Neural progenitor cell (in vitro differentiated cells): ENCODE measurements at regions not wholly inside any gene's neighbourhood (a gene's known extent, or its start where the extent isn't known, plus 50 kb on each side); places are given as distances from the start of the nearest gene placed in this dataset.

ENCODE experiments used
- DNase-seq: peaks from one replicate; pipeline ENCODE4 v3.0.0-alpha.2; 2016; ENCODE audit warnings: low spot score
- H2AFZ ChIP-seq: fragments of 200-600 bp; sonication (generic); replicated peaks from 2 replicates; pipeline ENCODE4 v1.6.1; 2016; ENCODE audit warnings: antibody characterized with exemption
- H3F3A ChIP-seq: fragments of 200-600 bp; sonication (generic); 2 replicates; pipeline ENCODE4 v1.6.1; 2016; ENCODE audit warnings: antibody characterized with exemption, low read depth
- H3K27ac ChIP-seq: fragments of 200-600 bp; sonication (generic); 2 replicates; pipeline ENCODE4 v1.5.1; 2016; ENCODE audit warnings: mild to moderate bottlenecking
- H3K27me3 ChIP-seq: fragments of 200-600 bp; sonication (generic); 2 replicates; pipeline ENCODE4 v1.6.1; 2016; ENCODE audit warnings: mild to moderate bottlenecking, moderate library complexity
- H3K36me3 ChIP-seq: fragments of 200-600 bp; sonication (generic); 2 replicates; pipeline ENCODE4 v1.5.1; 2016
- H3K4me1 ChIP-seq: fragments of 200-600 bp; sonication (generic); 2 replicates; pipeline ENCODE4 v1.6.1; 2016; ENCODE audit warnings: mixed run types
- H3K4me2 ChIP-seq: fragments of 200-600 bp; sonication (generic); 2 replicates; pipeline ENCODE4 v1.6.1; 2016
- H3K4me3 ChIP-seq: fragments of 200-600 bp; sonication (generic); 2 replicates; pipeline ENCODE4 v1.5.1; 2016
- H3K79me2 ChIP-seq: fragments of 200-600 bp; sonication (generic); 2 replicates; pipeline ENCODE4 v1.6.1; 2016; ENCODE audit warnings: low read depth
- H3K9ac ChIP-seq: fragments of 200-600 bp; sonication (generic); 2 replicates; pipeline ENCODE4 v1.6.1; 2016
- H3K9me3 ChIP-seq: fragments of 200-600 bp; sonication (generic); 2 replicates; pipeline ENCODE4 v1.5.1; 2016; ENCODE audit warnings: low read depth
- H4K20me1 ChIP-seq: fragments of 200-600 bp; sonication (generic); 2 replicates; pipeline ENCODE4 v1.6.1; 2016; ENCODE audit warnings: low read depth
- H3K27ac Mint-ChIP-seq: 3 replicates; pipeline ENCODE4 v1.8.0; 2021; ENCODE audit warnings: mixed read lengths
- H3K27me3 Mint-ChIP-seq: 2 replicates; pipeline ENCODE4 v1.8.0; 2022; ENCODE audit warnings: low read depth, mild to moderate bottlenecking, inconsistent platforms, moderate library complexity, mixed read lengths; ENCODE audit not compliant: insufficient read depth
- H3K36me3 Mint-ChIP-seq: 3 replicates; pipeline ENCODE4 v1.8.0; 2021; ENCODE audit warnings: mixed read lengths
- H3K4me1 Mint-ChIP-seq: 3 replicates; pipeline ENCODE4 v1.8.0; 2021; ENCODE audit warnings: mixed read lengths
- H3K4me3 Mint-ChIP-seq: 3 replicates; pipeline ENCODE4 v1.8.0; 2021; ENCODE audit warnings: mild to moderate bottlenecking, moderate library complexity, mixed read lengths
- H3K9me3 Mint-ChIP-seq: 3 replicates; pipeline ENCODE4 v1.8.0; 2020; ENCODE audit warnings: mixed read lengths
- EZH2 ChIP-seq: fragments of 200-600 bp; sonication (generic); IDR thresholded peaks from 2 replicates; pipeline ENCODE4 v1.6.1; 2017; ENCODE audit warnings: antibody characterized with exemption, mild to moderate bottlenecking, moderate library complexity
- EZH2phosphoT487 ChIP-seq: fragments of 200-600 bp; sonication (generic); IDR thresholded peaks from 2 replicates; pipeline ENCODE4 v1.6.1; 2017; ENCODE audit warnings: antibody characterized with exemption
- TF ChIP-seq, protein P1 (sequence below): fragments of 200-600 bp; sonication (generic); IDR thresholded peaks from 2 replicates; pipeline ENCODE4 v1.5.1; 2017; ENCODE audit warnings: antibody characterized with exemption, mild to moderate bottlenecking

DNA sequence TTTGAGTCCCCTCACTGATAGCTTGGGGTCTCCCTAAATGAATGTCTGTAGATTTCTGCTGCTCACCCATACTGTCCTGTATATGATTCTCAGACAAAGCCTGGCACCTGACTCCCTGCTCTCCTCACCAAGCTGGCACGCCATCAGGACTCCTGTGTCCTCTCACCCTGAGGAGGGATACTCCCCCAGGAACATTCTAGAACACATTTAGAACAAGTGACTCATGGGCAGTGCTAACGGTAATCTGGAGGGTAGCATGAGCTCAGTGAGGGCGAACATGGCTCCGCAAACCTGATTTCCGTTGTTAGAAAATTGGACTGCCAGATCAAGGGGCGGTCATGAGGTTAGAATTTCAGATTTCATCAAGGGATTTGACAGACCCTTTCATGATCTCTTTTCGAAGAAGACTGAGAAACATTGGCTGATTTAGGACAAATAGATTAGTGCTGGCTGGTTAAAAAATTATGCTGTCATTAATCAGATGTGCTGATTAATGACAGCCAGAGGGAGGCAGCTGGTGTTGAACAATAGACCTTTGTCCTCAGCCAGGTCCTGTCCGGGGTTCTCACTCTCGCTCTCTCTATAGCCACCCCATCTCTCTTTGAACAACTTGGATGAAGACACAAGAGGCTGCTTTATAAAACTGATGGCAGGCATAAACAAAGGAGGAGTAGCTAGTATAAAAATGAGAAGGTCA, 244.3 kb downstream of the PTTG2 start:
- Mint-ChIP-seq H3K4me3 (no peak overlapping the region), H3K27ac (no peak overlapping the region), H3K4me1 (no peaks in the 10 kb centered on the region), H3K9me3 (peaks cover 11% of the 10 kb centered on the region), H3K36me3 (no peaks in the 10 kb centered on the region), H3K27me3 (peaks cover 3% of the 10 kb centered on the region)
- H3K9me3 ChIP-seq: no peaks in the 10 kb centered on the region
- H3K27me3 ChIP-seq: no peaks in the 10 kb centered on the region
- TF ChIP-seq EZH2 (no peak), EZH2phosphoT487 (no peak)
- TF ChIP-seq, protein P1, sequence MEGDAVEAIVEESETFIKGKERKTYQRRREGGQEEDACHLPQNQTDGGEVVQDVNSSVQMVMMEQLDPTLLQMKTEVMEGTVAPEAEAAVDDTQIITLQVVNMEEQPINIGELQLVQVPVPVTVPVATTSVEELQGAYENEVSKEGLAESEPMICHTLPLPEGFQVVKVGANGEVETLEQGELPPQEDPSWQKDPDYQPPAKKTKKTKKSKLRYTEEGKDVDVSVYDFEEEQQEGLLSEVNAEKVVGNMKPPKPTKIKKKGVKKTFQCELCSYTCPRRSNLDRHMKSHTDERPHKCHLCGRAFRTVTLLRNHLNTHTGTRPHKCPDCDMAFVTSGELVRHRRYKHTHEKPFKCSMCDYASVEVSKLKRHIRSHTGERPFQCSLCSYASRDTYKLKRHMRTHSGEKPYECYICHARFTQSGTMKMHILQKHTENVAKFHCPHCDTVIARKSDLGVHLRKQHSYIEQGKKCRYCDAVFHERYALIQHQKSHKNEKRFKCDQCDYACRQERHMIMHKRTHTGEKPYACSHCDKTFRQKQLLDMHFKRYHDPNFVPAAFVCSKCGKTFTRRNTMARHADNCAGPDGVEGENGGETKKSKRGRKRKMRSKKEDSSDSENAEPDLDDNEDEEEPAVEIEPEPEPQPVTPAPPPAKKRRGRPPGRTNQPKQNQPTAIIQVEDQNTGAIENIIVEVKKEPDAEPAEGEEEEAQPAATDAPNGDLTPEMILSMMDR: no peak
- no peak overlapping the region for H3K9ac ChIP-seq
- DNase-seq: no peak
- no peaks in the 10 kb centered on the region for H4K20me1 ChIP-seq
- no peak overlapping the region for H3K4me3 ChIP-seq
- H3K27ac ChIP-seq: no peak overlapping the region
- no peaks in the 10 kb centered on the region for H3K79me2 ChIP-seq
- no peaks in the 10 kb centered on the region for H3F3A ChIP-seq
- H3K4me1 ChIP-seq: no peaks in the 10 kb centered on the region
- H2AFZ ChIP-seq: no peak overlapping the region
- H3K36me3 ChIP-seq: no peaks in the 10 kb centered on the region
- no peak overlapping the region for H3K4me2 ChIP-seq

DNA sequence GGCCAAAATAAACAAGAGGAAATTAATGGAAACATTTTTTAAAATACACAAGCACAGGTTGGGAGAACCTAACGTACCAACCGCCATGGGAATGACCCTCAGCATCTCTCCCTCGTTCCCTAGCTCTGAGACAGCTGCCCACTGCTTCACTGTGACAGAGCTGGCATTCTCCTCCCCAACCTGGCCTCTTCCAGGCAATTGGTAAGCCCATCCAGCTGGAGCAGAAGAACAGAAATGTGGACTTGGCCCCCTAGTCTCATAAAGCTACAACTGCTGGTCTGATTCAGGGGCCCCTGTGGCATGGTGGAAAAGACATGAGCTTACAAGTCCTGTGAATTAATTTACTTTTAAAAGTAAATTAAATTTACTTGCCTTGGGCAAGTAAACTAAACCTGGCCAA, 245.1 kb downstream of the PTTG2 start:
- H3K9me3 Mint-ChIP-seq: peaks cover 11% of the 10 kb centered on the region
- DNase-seq: no peak
- H3K4me1 ChIP-seq: no peaks in the 10 kb centered on the region
- no peak overlapping the region for H3K4me3 ChIP-seq
- peaks cover 3% of the 10 kb centered on the region for H3K27me3 Mint-ChIP-seq
- H2AFZ ChIP-seq: no peak overlapping the region
- no peaks in the 10 kb centered on the region for H3K79me2 ChIP-seq
- no peaks in the 10 kb centered on the region for H3F3A ChIP-seq
- no peaks in the 10 kb centered on the region for H3K4me1 Mint-ChIP-seq
- no peaks in the 10 kb centered on the region for H3K36me3 ChIP-seq
- no peaks in the 10 kb centered on the region for H4K20me1 ChIP-seq
- H3K4me2 ChIP-seq: no peak overlapping the region
- TF ChIP-seq EZH2 (no peak), EZH2phosphoT487 (no peak)
- TF ChIP-seq, protein P1: no peak
- no peak overlapping the region for H3K4me3 Mint-ChIP-seq
- no peaks in the 10 kb centered on the region for H3K36me3 Mint-ChIP-seq
- no peaks in the 10 kb centered on the region for H3K9me3 ChIP-seq
- no peaks in the 10 kb centered on the region for H3K27me3 ChIP-seq
- H3K27ac Mint-ChIP-seq: no peak overlapping the region
- no peak overlapping the region for H3K9ac ChIP-seq
- H3K27ac ChIP-seq: no peak overlapping the region

- no peak overlapping the region for H3K4me3 ChIP-seq
- no peaks in the 10 kb centered on the region for H3K9me3 ChIP-seq
- H3K9ac ChIP-seq: no peak overlapping the region
- Mint-ChIP-seq H3K36me3 (no peaks in the 10 kb centered on the region), H3K9me3 (peaks cover 14% of the 10 kb centered on the region), H3K27ac (no peak overlapping the region), H3K4me3 (no peak overlapping the region), H3K27me3 (peaks cover 4% of the 10 kb centered on the region), H3K4me1 (no peaks in the 10 kb centered on the region)
- no peaks in the 10 kb centered on the region for H4K20me1 ChIP-seq
- no peaks in the 10 kb centered on the region for H3K27me3 ChIP-seq
- no peaks in the 10 kb centered on the region for H3K4me1 ChIP-seq
- DNase-seq: no peak
- TF ChIP-seq, protein P1: no peak
- TF ChIP-seq EZH2: no peak
- no peak for TF ChIP-seq EZH2phosphoT487
- no peak overlapping the region for H3K27ac ChIP-seq
- H2AFZ ChIP-seq: no peak overlapping the region
- no peaks in the 10 kb centered on the region for H3K36me3 ChIP-seq
- no peaks in the 10 kb centered on the region for H3K79me2 ChIP-seq
- no peaks in the 10 kb centered on the region for H3F3A ChIP-seq
- H3K4me2 ChIP-seq: no peak overlapping the region
Observed at GRCh38 chr4:38207110-38207457, 246.9 kb downstream of the PTTG2 start.
